A549 (cell line): ENCODE measurements at regions not wholly inside any gene's neighbourhood (a gene's known extent, or its start where the extent isn't known, plus 50 kb on each side); places are given as distances from the start of the nearest gene placed in this dataset.

Experiments
- ATAC-seq, 2 experiments: fragments of 200-7000 bp in 1 of 2; fragments of >200 bp in 1 of 2; cut with Nextera tagmentation in 1 of 2; cut with Tn5 transposase in 1 of 2; 3 replicates each; pipeline versions ENCODE4 v1.8.0 to v1.9.1; 2018 to 2020; ENCODE audit warnings: mild to moderate bottlenecking in 1 of 2, moderate library complexity in 1 of 2
- CTCF ChIA-PET: fragments of 300-600 bp; sonication (Branson Sonifier 250); formaldehyde crosslinking; extraction: SDS; loops from one replicate; lab custom pipeline; 2021; ENCODE audit warnings: antibody characterized with exemption, inconsistent platforms; lab: Yijun Ruan, JAX
- POLR2A ChIA-PET: fragments of 350-600 bp; formaldehyde crosslinking; extraction: SDS; loops from one replicate; lab custom pipeline; 2021; ENCODE audit warnings: antibody characterized with exemption, inconsistent platforms; lab: Yijun Ruan, JAX
- DNase-seq, 2 experiments: peaks; one replicate each; pipeline versions ENCODE4 v3.0.0 to v3.0.0-alpha.2; 2011 to 2016; ENCODE audit warnings: low read depth in 1 of 2, low spot score in 1 of 2
- FAIRE-seq: peaks from 2 replicates; lab custom pipeline; 2011; peaks lifted over from hg19 to GRCh38; lab: Jason Lieb, UNC
- H3K27ac ChIP-seq, 2 experiments: fragments of >200 bp; sonication (Bioruptor Twin); formaldehyde crosslinking; 3 replicates each; pipeline ENCODE4 v1.5.1; 2016 to 2017
- H3K4me1 ChIP-seq: fragments of >200 bp; sonication (Bioruptor Twin); formaldehyde crosslinking; 3 replicates; pipeline ENCODE4 v1.6.1; 2016
- H3K4me2 ChIP-seq: fragments of >200 bp; sonication (Bioruptor Twin); formaldehyde crosslinking; 3 replicates; pipeline ENCODE4 v1.6.1; 2016
- H3K4me3 ChIP-seq: fragments of >200 bp; sonication (Bioruptor Twin); formaldehyde crosslinking; 3 replicates; pipeline ENCODE4 v1.5.1; 2016
- H3K9me3 ChIP-seq: fragments of >200 bp; sonication (Bioruptor Twin); formaldehyde crosslinking; 3 replicates; pipeline ENCODE4 v1.6.1; 2016
- CBX8 ChIP-seq: fragments of 200-600 bp; sonication (generic); IDR thresholded peaks from 2 replicates; pipeline ENCODE4 v1.6.1; 2016
- CEBPB ChIP-seq, 2 experiments: fragments of >200 bp in 1 of 2; sonication (Bioruptor Twin) in 1 of 2; formaldehyde crosslinking in 1 of 2; IDR thresholded peaks; 2 replicates each; pipeline ENCODE4 v1.6.1; 2012 to 2016
- CHD2 ChIP-seq: fragments of 150-350 bp; IDR thresholded peaks from 2 replicates; pipeline ENCODE4 v1.6.1; 2014; ENCODE audit warnings: low read length; ENCODE audit not compliant: partially characterized antibody
- FOSL2 ChIP-seq, 2 experiments: fragments of 450-650 bp in 1 of 2; fragments of >200 bp in 1 of 2; sonication (Bioruptor Twin) in 1 of 2; formaldehyde crosslinking; IDR thresholded peaks; 2 replicates each; pipeline versions ENCODE4 v1.5.0 to v1.6.1; 2016 to 2020; ENCODE audit warnings: mild to moderate bottlenecking in 1 of 2, moderate library complexity in 1 of 2
- GATA3 ChIP-seq: IDR thresholded peaks from 2 replicates; pipeline ENCODE4 v1.6.1; 2012; ENCODE audit warnings: borderline replicate concordance
- HDAC2 ChIP-seq: fragments of 200-600 bp; sonication (generic); IDR thresholded peaks from 2 replicates; pipeline ENCODE4 v1.6.1; 2016
- HMGXB4 ChIP-seq: fragments of 250-450 bp; sonication (Bioruptor Pico); IDR thresholded peaks from 2 replicates; pipeline ENCODE4 v1.5.0; 2021; ENCODE audit warnings: mild to moderate bottlenecking, moderate library complexity, borderline replicate concordance
- HOXB13 ChIP-seq: fragments of 250-450 bp; sonication (Bioruptor Pico); IDR thresholded peaks from 2 replicates; pipeline ENCODE4 v1.5.0; 2020; ENCODE audit warnings: low read depth, mild to moderate bottlenecking, moderate library complexity
- JUN ChIP-seq, 2 experiments: fragments of >200 bp; sonication (Bioruptor Twin); formaldehyde crosslinking; IDR thresholded peaks; 2 replicates in 1 of 2; 3 replicates in 1 of 2; pipeline ENCODE4 v1.6.1; 2016 to 2017
- KDM5A ChIP-seq: fragments of 200-600 bp; sonication (generic); IDR thresholded peaks from 2 replicates; pipeline ENCODE4 v1.6.1; 2016; ENCODE audit warnings: antibody characterized with exemption, mild to moderate bottlenecking
- MAFK ChIP-seq: fragments of 450-650 bp; IDR thresholded peaks from 2 replicates; pipeline ENCODE4 v1.6.1; 2014; ENCODE audit not compliant: partially characterized antibody
- MYC ChIP-seq: IDR thresholded peaks from 2 replicates; pipeline ENCODE4 v1.6.1; 2012; ENCODE audit warnings: mild to moderate bottlenecking, inconsistent platforms, low read length, improper control_type of control experiment, borderline replicate concordance
- NR3C1 ChIP-seq: fragments of >200 bp; sonication (Bioruptor Twin); formaldehyde crosslinking; IDR thresholded peaks from 3 replicates; pipeline ENCODE4 v1.6.1; 2017
- PBX3 ChIP-seq: IDR thresholded peaks from 2 replicates; pipeline ENCODE4 v1.6.1; 2012
- PHF8 ChIP-seq: fragments of 200-600 bp; sonication (generic); IDR thresholded peaks from 2 replicates; pipeline ENCODE4 v1.6.1; 2016; ENCODE audit warnings: low read depth, mild to moderate bottlenecking, antibody characterized with exemption, moderate library complexity, borderline replicate concordance
- POLR2AphosphoS2 ChIP-seq: conservative IDR thresholded peaks from 2 replicates; pipeline ENCODE4 v1.6.1; 2012; ENCODE audit warnings: low read length, improper control_type of control experiment, inconsistent platforms
- RCOR1 ChIP-seq: fragments of 150-350 bp; IDR thresholded peaks from 2 replicates; pipeline ENCODE4 v1.6.1; 2014; ENCODE audit warnings: antibody characterized with exemption, low read length, low read depth
- RNF2 ChIP-seq: fragments of 200-600 bp; sonication (generic); IDR thresholded peaks from 2 replicates; pipeline ENCODE4 v1.6.1; 2016; ENCODE audit warnings: low read depth, mild to moderate bottlenecking, antibody characterized with exemption, moderate library complexity, borderline replicate concordance
- SMC3 ChIP-seq: fragments of >200 bp; sonication (Bioruptor Twin); formaldehyde crosslinking; IDR thresholded peaks from 3 replicates; pipeline ENCODE4 v1.6.1; 2018; ENCODE audit warnings: inconsistent platforms
- TP53 ChIP-seq: fragments of 250-450 bp; sonication (Bioruptor Pico); IDR thresholded peaks from 2 replicates; pipeline ENCODE4 v1.5.0; 2021; ENCODE audit warnings: mild to moderate bottlenecking, moderate library complexity
- ZC3H11A ChIP-seq: fragments of 450-650 bp; IDR thresholded peaks from 2 replicates; pipeline ENCODE4 v1.6.1; 2014; ENCODE audit warnings: antibody characterized with exemption, mild to moderate bottlenecking
- WGBS: methylation state at CpG from one replicate; pipeline ENCODE4 v1.1.6; 2017; ENCODE audit errors: missing lambda C conversion rate; 5-methylcytosine and 5-hydroxymethylcytosine counted together
- TF ChIP-seq, protein P1 (sequence below): fragments of >200 bp; sonication (Bioruptor Twin); formaldehyde crosslinking; IDR thresholded peaks from 2 replicates; pipeline ENCODE4 v1.6.1; 2016
- TF ChIP-seq, protein P2 (sequence below): fragments of >200 bp; sonication (Bioruptor Twin); formaldehyde crosslinking; IDR thresholded peaks from 3 replicates; pipeline ENCODE4 v1.6.1; 2016
- TF ChIP-seq, protein P3 (sequence below): IDR thresholded peaks from 2 replicates; pipeline ENCODE4 v1.6.1; 2012
- TF ChIP-seq, protein P4 (sequence below): fragments of 250-450 bp; sonication (Bioruptor Pico); IDR thresholded peaks from 2 replicates; pipeline ENCODE4 v1.5.0; 2020; ENCODE audit warnings: low read depth, mild to moderate bottlenecking, moderate library complexity

DNA sequence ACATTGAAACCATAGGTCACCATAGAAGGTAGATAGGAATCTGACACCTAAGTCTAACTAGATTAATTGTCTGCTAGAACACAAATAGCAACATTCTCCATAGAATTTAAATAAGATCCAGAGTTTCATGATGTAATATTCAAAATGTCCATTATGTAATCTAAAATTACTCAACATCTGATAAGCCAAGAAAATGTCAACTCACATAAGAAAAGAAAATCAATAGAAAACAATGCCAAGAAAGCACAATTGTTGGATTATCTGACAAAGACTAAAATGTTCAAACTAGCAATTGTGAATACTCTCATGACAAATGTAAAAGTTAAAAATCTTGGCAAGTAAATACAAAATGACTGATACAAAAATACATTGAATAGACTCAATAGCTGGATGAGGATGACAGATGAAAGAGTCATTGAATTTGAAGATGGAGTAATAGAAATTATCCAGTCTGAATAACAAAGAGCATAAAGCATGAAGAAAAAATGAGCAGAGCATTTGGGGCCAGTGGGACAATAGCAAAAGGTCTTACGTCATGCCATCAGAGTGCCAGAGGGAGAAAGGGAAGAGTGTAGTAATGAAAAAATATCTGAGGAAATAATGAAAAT, 358.6 kb downstream of the METTL4 start:
- POLR2A ChIA-PET: no interaction called here
- Histone ChIP-seq H3K4me3 (no peak overlapping the region), H3K4me2 (no peak overlapping the region), H3K9me3 (no peaks in the 10 kb centered on the region)
- FAIRE-seq (no peak), DNase-seq (no peak), ATAC-seq (no peak)
- 31% methylated on average over 1 of the region's 1 CpG for WGBS
- CTCF ChIA-PET: interaction anchor here (0.7 kb wide), 1 partner anchor 135 kb away, joined by 3 read pairs; no protein-coding TSS in a partner anchor
- no peak for TF ChIP-seq GATA3
- TF ChIP-seq, all 56 proteins: peak for 0
- no peak overlapping the region for H3K27ac ChIP-seq
- H3K4me1 ChIP-seq: no peaks in the 10 kb centered on the region

DNA sequence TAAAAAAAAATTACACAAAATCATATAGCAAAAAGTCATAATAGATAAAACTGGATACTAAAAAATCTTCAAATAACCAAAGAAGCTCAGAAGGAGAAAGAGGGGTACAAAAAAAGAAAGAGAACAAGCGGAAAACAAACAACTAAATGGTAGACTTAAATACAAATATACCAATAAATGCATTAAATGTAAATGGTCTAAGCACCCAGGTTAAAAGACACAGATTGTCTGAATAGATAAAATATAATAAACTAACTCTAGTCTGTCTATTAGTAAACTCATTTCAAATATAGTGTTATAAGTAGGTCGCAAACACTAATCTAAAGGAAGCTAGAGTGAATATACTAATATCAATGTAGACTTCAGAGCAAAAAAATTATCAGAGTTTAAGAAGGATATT, 357.4 kb downstream of the METTL4 start:
- ChIA-PET CTCF (interaction anchor here (0.9 kb wide), 1 partner anchor 10 kb away, joined by 3 read pairs; no protein-coding TSS in a partner anchor), POLR2A (no interaction called here)
- ATAC-seq (no peak), DNase-seq (no peak), FAIRE-seq (no peak)
- Histone ChIP-seq H3K4me3 (no peak overlapping the region), H3K4me1 (no peaks in the 10 kb centered on the region), H3K9me3 (no peaks in the 10 kb centered on the region), H3K4me2 (no peak overlapping the region), H3K27ac (no peak overlapping the region)
- 27% methylated on average over 2 of the region's 2 CpGs for WGBS
- TF ChIP-seq POLR2AphosphoS2 (no peak), ZC3H11A (no peak), JUN (IDR thresholded peaks at IDR 0.05) (no peak), PBX3 (no peak), FOSL2 (IDR thresholded peaks at IDR 0.05) (no peak), FOSL2 (CRISPR knock-in tag; IDR thresholded peaks at IDR 0.05) (no peak), RCOR1 (no peak), PHF8 (no peak), MYC (no peak), MAFK (no peak), TP53 (no peak), NR3C1 (no peak), SMC3 (no peak), RNF2 (no peak), HDAC2 (no peak), CEBPB (IDR thresholded peaks at IDR 0.05) (no peak), CHD2 (no peak)
- TF ChIP-seq, protein P1, sequence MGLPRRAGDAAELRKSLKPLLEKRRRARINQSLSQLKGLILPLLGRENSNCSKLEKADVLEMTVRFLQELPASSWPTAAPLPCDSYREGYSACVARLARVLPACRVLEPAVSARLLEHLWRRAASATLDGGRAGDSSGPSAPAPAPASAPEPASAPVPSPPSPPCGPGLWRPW: no peak
- TF ChIP-seq, protein P2, sequence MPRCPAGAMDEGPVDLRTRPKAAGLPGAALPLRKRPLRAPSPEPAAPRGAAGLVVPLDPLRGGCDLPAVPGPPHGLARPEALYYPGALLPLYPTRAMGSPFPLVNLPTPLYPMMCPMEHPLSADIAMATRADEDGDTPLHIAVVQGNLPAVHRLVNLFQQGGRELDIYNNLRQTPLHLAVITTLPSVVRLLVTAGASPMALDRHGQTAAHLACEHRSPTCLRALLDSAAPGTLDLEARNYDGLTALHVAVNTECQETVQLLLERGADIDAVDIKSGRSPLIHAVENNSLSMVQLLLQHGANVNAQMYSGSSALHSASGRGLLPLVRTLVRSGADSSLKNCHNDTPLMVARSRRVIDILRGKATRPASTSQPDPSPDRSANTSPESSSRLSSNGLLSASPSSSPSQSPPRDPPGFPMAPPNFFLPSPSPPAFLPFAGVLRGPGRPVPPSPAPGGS: no peak
- TF ChIP-seq, protein P3, sequence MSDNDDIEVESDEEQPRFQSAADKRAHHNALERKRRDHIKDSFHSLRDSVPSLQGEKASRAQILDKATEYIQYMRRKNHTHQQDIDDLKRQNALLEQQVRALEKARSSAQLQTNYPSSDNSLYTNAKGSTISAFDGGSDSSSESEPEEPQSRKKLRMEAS: no peak
- TF ChIP-seq, protein P4, sequence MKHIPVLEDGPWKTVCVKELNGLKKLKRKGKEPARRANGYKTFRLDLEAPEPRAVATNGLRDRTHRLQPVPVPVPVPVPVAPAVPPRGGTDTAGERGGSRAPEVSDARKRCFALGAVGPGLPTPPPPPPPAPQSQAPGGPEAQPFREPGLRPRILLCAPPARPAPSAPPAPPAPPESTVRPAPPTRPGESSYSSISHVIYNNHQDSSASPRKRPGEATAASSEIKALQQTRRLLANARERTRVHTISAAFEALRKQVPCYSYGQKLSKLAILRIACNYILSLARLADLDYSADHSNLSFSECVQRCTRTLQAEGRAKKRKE: no peak

DNA sequence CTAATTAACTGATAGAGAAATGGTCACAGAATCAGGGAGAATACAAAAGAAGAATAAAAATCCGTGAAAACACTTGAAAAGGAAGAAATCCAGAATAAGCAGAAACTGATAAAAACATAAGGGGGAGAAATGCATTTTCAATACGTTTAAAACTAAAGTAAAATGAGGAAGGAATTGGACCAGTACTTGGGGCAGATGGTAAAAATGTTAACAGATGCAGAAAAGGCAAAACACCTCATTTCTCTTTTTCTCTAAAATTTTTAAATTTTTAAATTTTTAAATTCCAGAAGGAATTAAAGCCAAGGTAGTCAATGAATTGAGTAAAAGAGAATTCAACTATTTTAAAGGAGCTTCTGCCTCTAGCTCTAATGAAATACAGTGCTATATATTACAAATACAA, 353.9 kb downstream of the METTL4 start:
- Histone ChIP-seq H3K4me1 (no peaks in the 10 kb centered on the region), H3K4me3 (no peak overlapping the region), H3K27ac (no peak overlapping the region), H3K9me3 (no peaks in the 10 kb centered on the region), H3K4me2 (no peak overlapping the region)
- FAIRE-seq (no peak), DNase-seq (no peak), ATAC-seq (no peak)
- 17% methylated on average over 2 of the region's 2 CpGs for WGBS
- POLR2A ChIA-PET: no interaction called here
- CTCF ChIA-PET: no interaction called here
- TF ChIP-seq CBX8: no peak
- no peak for TF ChIP-seq ZC3H11A
- no peak for TF ChIP-seq HOXB13
- TF ChIP-seq RCOR1: no peak
- no peak for TF ChIP-seq HMGXB4 (CRISPR knock-in tag)
- no peak for TF ChIP-seq PHF8
- TF ChIP-seq, protein P1: no peak
- TF ChIP-seq, protein P4: no peak
- no peak for TF ChIP-seq KDM5A
- no peak for TF ChIP-seq MAFK
- no peak for TF ChIP-seq HDAC2
